Anterior cingulate cortex (tissue), 58 donors: ENCODE measurements at regions not wholly inside any gene's neighbourhood (a gene's known extent, or its start where the extent isn't known, plus 50 kb on each side); places are given as distances from the start of the nearest gene placed in this dataset.
"Not testable (repeated sequence)": the region's sequence is repeated elsewhere in the genome, so short reads cannot be mapped to it uniquely, and the experiment has no call there.

Experiments
- DNase-seq, 58 donors: peaks; one replicate each; lab custom pipeline; 2025; lab: John Stamatoyannopoulos, UW

- no peak for DNase-seq
Observed at GRCh38 chr9:108271646-108272348, 584.0 kb downstream of the ACTL7B start.

- DNase-seq: no peak
Observed at GRCh38 chr9:108271236-108271635, 584.5 kb downstream of the ACTL7B start.

GRCh38 chr9:108270561-108270960, 585.2 kb downstream of the ACTL7B start:
- no peak for DNase-seq

GRCh38 chr9:108270051-108270450, 585.7 kb downstream of the ACTL7B start:
- DNase-seq: no peak

- DNase-seq: no peak
Observed at GRCh38 chr9:108269371-108269770, 586.4 kb downstream of the ACTL7B start.

- no peak for DNase-seq
Observed at GRCh38 chr9:108265065-108265464, 590.7 kb downstream of the ACTL7B start.

GRCh38 chr9:108264093-108264492, 591.7 kb downstream of the ACTL7B start:
- DNase-seq: no peak

- DNase-seq: no peak
Observed at GRCh38 chr9:108262836-108263235, 593.0 kb downstream of the ACTL7B start.

GRCh38 chr9:108259917-108260675, 595.7 kb downstream of the ACTL7B start:
- no peak for DNase-seq

- DNase-seq: no peak
Observed at GRCh38 chr9:108258640-108259039, 597.1 kb downstream of the ACTL7B start.

GRCh38 chr9:108257382-108257781, 598.4 kb downstream of the ACTL7B start:
- no peak for DNase-seq

- DNase-seq: no peak
Observed at GRCh38 chr9:108254236-108254635, 601.5 kb downstream of the ACTL7B start.

GRCh38 chr9:108247391-108247790, 608.4 kb downstream of the ACTL7B start:
- DNase-seq: not testable (repeated sequence)

- DNase-seq: no peak
Observed at GRCh38 chr9:108245901-108246300, 609.9 kb downstream of the ACTL7B start.

- DNase-seq: peak in 1 of 58 donors; percentile 40
Observed at GRCh38 chr9:108245331-108245730, 610.5 kb downstream of the ACTL7B start.

GRCh38 chr9:108244686-108245085, 611.1 kb downstream of the ACTL7B start:
- no peak for DNase-seq

GRCh38 chr9:108241384-108242073, 614.3 kb downstream of the ACTL7B start:
- no peak for DNase-seq

GRCh38 chr9:108239696-108240321, 616.0 kb downstream of the ACTL7B start:
- DNase-seq: no peak

- DNase-seq: no peak
Observed at GRCh38 chr9:108235609-108236008, 620.2 kb downstream of the ACTL7B start.

GRCh38 chr9:108234811-108235210, 621.0 kb downstream of the ACTL7B start:
- DNase-seq: no peak
